ENCODE measurements at regions not wholly inside any gene's neighbourhood (a gene's known extent, or its start where the extent isn't known, plus 50 kb on each side); places are given as distances from the start of the nearest gene placed in this dataset.
A peak's percentile ranks its signal among the peaks of the same experiment; 100 is the strongest.
"Not testable (repeated sequence)": the region's sequence is repeated elsewhere in the genome, so short reads cannot be mapped to it uniquely, and the experiment has no call there.

DNA sequence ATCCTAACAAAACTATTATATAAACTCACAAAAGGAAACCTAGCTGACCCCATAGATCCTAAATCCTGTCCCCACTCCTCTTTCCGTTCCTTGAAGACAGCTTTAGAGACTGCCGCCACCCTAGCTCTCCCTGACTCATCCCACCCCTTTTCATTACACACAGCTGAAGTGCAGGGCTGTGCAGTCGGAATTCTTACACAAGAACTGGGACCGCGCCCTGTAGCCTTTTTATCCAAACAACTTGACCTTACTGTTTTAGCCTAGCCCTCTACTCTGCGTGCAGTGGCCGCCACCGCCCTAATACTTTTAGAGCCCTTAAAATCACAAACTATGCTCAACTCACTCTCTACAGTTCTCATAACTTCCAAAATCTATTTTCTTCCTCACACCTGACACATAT, 264.0 kb downstream of the SMARCA2 start:
- DNase-seq (ENCODE audit: low spot score): not testable (repeated sequence)

DNA sequence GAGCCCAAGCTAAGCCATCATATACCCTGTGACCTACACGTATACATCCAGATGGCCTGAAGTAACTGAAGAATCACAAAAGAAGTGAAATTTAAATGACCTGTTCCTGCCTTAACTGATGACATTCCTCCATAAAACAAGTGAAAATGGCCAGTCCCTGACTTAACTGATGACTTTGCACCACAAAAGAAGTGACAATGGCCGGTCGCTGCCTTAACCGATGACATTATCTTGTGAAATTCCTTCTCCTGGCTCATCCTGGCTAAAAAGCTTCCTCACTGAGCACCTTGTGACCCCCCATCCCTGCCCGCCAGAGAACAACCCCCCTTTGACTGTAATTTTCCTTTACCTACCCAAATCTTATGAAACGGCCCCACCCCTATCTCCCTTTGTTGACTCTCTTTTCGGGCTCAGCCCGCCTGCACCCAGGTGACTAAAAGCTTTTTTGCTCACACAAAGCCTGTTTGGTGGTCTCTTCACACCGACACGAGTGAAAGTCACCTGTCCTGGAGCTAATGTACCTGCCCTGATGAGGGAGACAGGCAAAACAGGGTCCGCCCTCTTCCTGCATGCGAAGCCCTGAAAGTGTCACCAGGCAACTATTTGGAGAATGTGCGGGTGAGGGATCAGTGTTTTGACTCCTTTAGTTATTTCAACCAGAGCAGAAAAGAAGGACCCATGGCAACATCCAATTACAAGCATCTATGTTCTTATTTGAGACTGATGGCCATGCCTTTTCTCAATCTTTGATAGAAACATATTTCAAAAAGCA, 266.1 kb downstream of the SMARCA2 start:
- no peak for DNase-seq (ENCODE audit: low spot score)

DNA sequence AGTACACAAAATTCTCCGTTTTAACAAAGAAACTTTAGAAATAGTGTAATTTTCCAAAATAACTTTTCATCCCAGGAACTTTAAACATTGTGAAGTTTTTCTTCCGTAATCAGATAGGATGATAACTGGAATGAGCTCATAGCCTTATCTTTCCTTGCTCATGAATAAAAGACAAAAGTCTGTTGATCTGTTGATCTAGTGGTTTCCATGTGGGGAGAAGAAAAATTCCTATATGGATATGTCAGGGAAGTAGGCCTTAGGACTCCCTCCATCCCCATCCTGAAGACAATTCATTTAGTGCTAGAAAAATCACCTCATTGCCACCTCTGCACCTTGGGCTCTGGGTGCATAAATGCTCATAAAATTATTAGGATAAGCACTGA, 266.6 kb downstream of the SMARCA2 start:
- DNase-seq (ENCODE audit: low spot score): no peak

DNA sequence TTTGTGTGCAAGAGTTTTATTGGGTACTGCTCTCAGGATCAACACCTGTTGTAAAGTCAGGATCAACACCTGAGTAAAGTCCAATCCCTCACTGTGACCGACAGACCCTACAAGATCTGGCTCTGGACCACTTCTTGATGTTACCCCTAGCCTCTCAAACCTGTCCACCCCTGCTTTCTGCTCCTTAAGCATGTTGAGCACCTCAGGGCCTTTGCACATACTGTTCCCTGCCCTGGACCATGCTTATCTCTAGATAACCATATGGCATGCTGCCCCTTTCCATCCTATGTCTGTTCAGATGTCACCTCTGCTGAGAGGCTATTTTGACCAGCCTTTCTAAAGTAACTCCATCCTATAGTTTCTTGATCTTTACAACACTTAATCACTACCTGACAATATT, 269.6 kb downstream of the SMARCA2 start:
- DNase-seq (ENCODE audit: low spot score): no peak

DNA sequence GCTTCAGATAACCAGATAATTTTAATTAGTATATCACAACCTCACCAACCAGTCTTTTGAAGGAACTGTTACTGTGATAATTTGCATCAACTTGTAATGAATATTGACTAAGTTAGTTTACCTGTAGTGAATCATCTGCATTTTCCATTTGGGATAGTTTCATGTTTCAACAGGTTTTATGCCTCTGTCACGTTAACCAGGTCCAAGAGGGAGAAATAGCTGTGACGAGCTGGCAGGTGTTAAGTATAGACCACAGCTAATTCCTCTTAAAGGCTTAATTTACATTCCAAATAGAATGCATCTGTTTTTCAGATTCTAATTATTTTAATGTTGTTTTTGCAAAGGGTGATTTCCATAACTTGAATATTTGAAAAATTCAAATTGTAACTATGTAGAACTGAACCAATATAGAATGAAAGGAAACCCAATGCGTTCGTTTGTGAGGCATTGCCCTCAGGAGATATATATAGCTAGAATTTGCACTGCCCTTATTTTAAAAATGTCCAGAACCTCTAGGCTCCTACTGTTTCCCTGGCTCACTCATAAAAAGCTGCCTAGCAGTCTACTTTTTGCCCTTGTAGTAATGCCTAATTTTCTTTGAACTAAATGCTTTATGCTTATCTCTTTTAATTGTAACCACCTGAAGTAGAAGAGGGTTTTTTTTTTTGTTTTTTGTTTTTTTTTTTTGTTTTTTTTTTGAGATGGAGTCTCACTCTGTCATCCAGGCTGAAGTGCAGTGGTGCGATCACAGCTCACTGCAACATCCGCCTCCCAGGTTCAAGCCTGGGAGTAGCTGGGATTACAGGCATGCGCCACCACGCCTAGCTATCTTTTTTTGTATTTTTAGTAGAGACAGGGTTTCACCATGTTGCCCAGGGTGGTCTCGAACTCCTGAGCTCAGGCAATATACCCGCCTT, 270.5 kb downstream of the SMARCA2 start:
- no peak for DNase-seq (ENCODE audit: low spot score)

DNA sequence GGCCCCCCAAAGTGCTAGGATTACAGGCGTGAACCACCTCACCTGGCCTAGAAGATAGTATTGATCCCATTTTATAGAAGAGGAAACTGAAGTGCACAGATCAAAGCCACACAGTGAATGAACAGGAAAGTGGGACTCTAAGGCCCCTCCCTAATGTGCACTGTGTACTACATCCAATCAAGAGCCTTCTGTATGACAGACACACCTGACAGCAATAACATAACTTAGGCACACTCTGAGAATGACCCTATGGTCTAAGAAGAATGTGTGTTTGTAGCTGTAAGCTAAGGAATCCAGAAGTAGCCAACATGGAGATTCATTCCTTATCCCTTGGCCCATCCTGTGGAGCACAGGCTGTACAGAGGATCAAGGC, 271.2 kb downstream of the SMARCA2 start:
- no peak for DNase-seq (ENCODE audit: low spot score)

DNA sequence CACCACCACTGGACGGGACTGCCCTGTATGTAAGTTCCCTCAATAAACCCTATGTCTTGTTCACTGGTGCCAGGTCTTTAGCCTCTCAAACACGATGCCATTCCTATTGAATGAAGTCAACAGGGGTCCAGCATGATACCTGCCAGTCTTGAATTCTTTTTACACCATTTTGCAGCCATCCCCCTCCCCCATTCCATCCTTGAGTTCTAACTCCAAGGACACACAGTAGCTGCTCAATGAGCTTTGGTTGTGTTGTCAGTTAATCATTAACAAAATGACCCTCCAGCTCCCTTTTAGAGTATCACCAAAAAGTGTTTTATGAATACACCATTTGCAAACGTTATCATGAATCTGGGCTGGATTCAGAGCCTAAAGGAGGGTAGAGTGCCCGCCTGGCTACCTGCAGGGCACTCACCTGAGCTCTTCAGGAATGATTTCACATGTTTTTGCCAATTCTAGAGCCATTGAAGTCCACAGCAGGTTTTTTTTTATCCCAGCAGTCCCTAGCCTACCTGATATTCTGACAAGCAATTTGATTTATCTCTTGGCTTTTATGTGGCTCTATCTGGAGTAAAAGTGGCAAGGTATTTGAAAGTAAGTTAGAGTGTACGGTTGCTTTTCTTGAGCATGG, 271.8 kb downstream of the SMARCA2 start:
- DNase-seq (ENCODE audit: low spot score): no peak

DNA sequence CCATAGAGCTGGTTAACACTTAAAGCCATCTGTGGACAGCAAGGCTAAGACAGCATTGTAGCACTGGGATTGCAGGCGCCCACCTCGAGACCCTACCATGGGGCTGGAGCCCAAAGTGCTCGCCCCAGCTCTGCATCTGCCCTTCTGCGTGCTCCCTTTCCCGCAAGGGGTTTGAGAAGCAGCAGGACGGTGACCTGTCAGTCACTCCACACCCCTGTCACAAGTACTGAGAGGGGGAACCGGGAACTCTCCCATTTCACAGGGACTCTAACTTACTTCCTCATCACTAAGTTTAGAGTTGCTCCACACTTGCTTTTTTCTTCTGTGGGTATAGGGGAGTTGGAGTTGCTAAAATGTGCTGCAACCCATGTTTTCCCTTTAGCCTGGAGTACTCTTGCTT, 273.2 kb downstream of the SMARCA2 start:
- DNase-seq (ENCODE audit: low spot score): no peak

DNA sequence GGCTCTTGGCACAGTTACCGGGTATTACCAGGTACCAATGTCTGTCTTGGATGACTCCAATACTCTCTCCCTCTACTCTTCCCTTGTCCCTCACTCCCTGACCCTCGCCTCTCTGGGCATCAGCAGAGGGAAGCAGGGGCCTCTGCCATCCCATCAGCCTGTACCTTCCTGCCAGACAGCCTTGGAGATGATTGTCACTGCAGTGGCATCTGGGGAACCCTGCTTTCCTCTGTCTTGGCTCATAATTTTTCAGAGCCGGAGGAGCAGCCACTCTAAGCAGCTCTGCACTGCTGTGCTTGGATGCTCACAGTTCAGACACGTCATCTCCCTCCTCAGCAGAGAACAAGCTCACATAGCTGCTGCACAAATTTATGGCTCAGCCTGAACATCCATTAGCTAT, 274.1 kb downstream of the SMARCA2 start:
- DNase-seq (ENCODE audit: low spot score): peak; percentile 41

DNA sequence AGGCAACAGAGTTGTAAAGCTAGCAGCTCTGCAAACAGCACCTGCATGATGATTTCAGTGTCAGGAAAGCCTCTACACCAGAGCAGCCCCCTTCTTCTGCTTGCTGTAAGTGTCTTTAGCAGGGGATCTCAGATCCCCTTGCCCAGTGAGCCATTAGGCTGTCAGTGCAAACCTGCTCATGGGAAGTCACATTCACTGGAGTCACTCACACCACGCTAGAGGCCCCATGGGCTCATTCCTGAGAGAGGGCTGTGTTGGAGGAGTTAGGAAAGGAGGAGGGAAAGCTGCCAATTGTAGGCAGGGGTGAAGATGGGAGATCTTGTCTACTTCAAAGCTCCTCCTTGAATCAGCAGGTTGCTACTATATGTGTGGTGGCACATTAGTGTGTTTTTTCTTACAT, 275.2 kb downstream of the SMARCA2 start:
- no peak for DNase-seq (ENCODE audit: low spot score)

DNA sequence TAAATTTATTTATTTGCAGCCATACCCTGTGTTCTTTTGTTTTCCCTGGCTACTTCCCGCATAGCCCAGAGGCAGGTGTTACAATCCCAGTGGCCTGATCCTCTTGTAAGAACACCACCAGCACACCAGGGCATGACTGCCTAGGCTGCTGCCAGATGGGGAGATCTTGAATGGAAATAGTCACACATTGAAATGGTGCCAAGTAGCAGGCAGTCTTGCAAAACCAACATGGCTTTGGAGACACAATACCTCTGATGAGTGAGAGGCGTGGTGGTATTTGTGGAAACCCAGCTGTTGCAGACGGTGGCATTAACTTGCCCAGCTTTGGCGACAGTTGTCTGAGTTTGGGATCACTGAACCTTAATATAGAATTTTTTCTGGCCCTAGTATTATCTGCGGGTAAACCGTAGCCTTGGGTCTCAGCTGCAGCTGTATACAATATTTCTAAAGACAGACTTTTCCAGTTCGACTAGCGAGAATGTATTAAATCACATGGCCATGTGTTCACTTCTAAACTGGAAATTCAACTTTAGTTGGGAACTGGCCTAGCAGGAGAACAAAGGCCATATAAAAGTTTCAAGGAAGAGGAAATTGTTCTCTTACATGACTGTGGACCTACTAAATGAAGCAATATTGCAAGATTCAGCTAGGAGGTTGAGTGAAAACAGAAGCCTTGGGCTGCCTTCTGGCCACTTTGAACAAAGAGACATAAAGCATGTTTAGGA, 277.0 kb downstream of the SMARCA2 start:
- no peak for DNase-seq (ENCODE audit: low spot score)

DNA sequence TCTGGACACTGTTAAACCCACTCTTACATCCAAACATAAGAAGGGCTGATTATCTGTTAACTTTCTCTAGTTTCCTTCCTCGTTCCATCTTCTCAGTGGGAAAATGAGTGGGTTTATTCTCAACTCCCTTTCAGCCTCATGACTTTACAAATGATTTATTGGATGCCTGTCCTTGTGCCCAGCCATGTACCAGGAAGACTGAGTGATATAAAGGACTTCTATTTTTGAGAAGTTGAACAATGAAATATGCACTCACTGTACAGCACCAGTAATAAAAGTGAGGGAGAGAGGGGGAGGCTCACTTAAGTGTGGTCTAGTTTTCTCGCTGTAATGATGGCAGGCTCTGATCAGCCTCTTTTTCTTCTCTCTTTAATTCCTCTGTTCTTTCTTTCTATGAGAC, 277.6 kb downstream of the SMARCA2 start:
- no peak for DNase-seq (ENCODE audit: low spot score)

DNA sequence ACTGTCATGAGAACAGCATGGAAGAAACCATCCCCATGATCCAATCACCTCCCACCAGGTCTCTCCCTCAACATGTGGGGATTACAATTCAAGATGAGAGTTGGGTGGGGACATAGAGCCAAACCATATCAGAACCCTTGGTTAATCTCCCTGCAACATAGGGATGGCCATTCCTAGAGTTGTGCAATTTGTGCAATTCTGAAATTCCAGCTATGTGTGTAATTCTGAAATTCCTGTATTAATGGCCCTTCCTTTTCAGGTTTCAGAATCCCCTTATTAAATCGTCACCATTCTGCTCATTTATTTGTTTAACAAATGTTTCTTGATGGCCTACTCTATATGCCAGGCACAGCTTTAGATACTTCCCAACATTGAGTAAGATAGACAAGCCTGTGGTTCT, 282.6 kb downstream of the SMARCA2 start:
- DNase-seq (ENCODE audit: low spot score): no peak

DNA sequence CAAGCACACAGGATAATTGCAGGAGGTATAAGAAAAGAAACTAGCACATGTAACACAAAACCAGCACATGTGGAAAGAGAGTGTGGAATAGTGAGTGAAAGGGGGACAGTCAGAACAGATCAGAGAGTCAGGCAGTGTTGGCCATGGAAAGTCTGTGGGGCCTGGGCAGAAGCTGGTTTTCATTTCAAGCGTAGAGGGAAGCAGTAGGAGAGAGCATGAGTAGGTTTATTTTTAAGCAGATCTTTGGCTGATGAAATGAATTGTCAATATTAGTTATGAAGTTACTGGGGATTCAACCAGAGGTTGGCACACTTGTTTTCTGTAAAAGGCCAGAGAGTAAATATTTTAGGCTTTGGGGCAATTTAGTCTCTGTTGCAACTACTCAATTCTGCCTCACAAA, 283.1 kb downstream of the SMARCA2 start:
- DNase-seq (ENCODE audit: low spot score): no peak

DNA sequence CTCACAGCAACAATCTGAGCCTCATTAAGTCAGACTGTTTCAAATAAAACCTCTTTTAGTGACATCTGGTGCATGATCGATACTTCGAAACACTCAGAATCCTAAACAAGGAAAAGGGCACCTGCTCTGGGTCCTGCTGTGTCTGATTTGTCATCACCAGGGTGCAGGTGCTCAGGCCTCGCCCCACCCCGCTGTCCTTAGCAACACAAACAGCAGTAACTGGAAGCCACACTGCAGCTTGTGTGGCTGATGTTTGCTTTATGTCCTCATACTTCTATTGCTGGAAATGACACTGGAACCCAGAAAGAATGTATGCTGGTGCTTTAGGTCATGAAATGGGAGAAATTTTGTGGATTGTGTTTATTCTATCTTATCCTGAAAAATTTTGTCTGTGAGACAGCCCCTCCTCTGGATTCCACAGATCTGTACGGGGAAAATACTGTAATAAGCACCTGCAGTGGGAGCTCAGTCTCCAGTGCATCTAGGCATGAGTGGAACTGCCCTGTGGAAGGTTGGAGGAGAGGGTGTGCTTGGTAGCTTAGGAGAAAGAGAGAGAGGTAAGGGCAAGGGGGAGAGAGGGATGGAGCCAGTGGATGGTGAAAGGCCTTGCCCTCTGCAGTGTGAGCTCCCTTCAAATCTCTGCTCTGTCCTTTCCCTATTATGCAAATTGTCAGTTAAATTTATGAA, 284.2 kb downstream of the SMARCA2 start:
- DNase-seq (ENCODE audit: low spot score): no peak

DNA sequence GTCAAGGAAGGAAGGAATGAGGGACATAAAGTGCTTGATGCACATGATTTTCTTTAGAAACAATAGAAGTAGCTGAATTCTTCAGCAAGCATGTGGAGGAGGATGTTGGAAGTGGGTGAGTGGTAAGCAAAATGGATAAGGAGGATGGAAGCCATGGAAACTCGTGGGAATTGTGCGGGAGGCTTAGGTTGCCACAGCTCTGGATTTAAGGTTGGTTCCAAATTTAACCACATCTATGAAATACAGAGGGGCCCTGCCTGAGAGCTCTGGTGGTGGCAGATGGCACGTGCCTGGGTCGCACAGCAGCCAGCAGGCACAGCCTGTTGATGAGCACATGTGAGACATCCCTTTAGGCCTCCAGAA, 284.7 kb downstream of the SMARCA2 start:
- peak; percentile 46 for DNase-seq (ENCODE audit: low spot score)

DNA sequence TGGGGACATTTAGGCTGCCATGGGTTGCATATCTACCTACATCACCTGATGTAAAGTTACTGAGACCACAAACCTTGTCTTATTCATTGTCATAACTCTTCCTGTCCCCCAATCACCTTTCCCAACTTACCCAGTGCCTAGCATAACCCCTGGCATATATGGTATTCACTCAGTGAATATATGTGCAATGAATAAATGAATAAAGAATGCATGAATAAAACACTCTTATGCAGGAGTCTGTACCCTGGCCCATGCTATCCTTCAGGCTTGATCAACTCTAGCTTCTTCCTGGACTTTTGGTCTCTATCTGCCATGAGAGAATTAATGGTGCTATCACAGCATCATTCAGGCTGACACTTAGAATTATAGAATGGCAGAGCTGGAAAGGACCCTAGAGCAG, 285.2 kb downstream of the SMARCA2 start:
- no peak for DNase-seq (ENCODE audit: low spot score)

DNA sequence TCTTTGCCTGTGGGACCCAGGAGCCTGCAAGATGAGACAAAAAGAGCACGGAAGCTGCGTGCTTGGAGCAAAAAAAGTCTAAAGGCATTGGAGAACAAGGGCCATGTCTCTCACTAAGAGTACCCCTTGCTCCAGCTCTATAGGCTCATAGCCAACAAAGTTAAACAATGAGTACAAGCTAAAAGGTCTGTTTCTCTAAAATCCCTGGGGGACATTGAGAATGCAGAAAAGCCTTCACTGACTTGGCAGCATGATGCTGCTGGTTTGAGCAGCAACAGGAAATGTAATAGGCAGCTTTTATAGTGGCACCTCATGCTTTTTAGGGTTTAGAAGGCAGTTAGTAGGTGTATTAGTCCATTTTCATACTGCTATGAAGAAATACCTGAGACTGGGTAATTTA, 287.5 kb downstream of the SMARCA2 start:
- no peak for DNase-seq (ENCODE audit: low spot score)

DNA sequence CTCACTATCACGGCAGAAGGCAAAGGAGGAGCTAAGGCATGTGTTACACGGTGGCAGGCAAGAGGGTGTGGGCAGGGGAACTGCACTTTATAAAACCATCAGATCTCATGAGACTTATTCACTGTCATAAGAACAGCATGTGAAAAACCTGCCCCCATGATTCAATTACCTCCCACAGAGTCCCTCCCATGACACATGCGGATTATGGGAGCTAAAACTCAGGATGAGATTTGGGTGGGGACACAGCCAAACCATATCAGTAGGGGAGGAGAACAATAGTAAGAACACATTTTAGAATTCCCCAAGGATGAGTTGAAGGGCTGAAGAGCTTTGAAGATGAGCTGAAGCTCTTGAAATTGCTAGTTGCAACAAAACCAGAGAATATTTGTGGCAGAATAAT, 287.9 kb downstream of the SMARCA2 start:
- no peak for DNase-seq (ENCODE audit: low spot score)

DNA sequence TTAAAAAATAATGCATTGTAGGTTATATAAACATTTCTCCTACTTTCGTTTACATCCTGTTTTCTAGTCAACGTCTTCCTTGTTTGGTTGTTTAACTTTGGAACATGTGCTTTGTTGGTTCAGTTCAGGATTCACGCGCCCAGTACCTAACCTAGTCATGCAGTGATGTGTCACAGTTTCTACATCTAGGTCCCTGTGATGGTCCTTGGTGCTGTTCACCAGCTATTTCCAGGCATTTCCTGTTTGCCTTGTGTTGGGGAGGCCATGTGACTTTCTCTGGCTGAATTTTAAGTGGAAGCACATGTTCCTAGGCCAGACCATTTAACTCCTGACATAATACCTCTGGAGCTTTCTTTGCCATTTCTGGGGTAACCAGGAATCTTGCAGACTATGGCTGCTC, 292.3 kb downstream of the SMARCA2 start:
- no peak for DNase-seq (ENCODE audit: low spot score)

DNA sequence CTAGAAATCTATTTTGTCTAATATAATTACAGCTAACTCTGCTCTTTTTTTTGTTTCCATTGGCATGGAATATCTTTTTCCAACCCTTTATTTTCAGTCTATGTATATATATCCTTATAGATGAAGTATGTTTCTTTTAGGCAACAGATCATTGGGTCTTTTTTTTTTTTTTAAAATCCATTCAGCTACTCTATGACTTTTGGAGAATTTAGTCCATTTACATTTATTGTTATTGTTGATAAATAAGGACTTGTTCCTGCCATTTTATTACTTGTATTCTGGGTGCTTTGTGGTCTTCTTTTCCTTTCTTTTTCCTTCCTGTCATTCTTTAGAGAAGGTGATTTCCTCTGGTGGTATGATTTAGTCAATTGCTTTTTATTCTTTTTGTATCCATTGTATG, 296.8 kb downstream of the SMARCA2 start:
- DNase-seq (ENCODE audit: low spot score): no peak

DNA sequence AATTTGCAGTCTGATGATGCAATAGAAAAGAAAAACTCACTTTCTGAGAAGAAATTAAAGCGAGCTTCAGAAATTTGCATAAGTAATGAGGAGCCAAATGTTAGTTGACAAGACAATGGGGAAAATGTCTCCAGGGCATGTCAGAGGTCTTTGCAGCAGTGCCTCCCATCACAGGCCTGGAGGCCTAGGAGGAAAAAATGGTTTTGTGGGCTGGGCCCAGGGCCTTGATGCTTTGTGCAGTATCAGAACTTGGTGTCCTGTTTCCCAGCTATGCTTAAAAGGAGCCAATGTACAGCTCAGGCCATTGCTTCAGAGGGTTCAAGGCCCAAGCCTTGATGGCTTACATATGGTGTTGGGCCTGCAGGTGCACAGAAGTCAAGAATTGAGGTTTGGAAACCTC, 298.4 kb downstream of the SMARCA2 start:
- DNase-seq (ENCODE audit: low spot score): no peak
